Effector memory CD4-positive, alpha-beta T cell (primary cell): ENCODE measurements at regions not wholly inside any gene's neighbourhood (a gene's known extent, or its start where the extent isn't known, plus 50 kb on each side); places are given as distances from the start of the nearest gene placed in this dataset.

Source experiments
- DNase-seq, 3 donors: peaks; one replicate each; pipeline ENCODE4 v3.0.0-alpha.2; 2020
- H3K27ac ChIP-seq: 2 replicates; pipeline ENCODE4 v1.7.0; 2013; ENCODE audit warnings: mild to moderate bottlenecking, low read length, moderate library complexity; ENCODE audit not compliant: insufficient read depth, poor library complexity, severe bottlenecking
- H3K27me3 ChIP-seq: replicated peaks from 2 replicates; pipeline ENCODE4 v1.7.0; 2013; ENCODE audit warnings: mild to moderate bottlenecking, low read length; ENCODE audit not compliant: insufficient read depth, control insufficient read depth, poor library complexity, severe bottlenecking
- H3K36me3 ChIP-seq: 2 replicates; pipeline ENCODE4 v1.7.0; 2013; ENCODE audit warnings: mild to moderate bottlenecking, low read length, moderate library complexity; ENCODE audit not compliant: control insufficient read depth, insufficient read depth
- H3K4me1 ChIP-seq: 2 replicates; pipeline ENCODE4 v1.7.0; 2013; ENCODE audit warnings: low read length, mild to moderate bottlenecking; ENCODE audit not compliant: control insufficient read depth, insufficient read depth, poor library complexity, severe bottlenecking
- H3K4me3 ChIP-seq: 2 replicates; pipeline ENCODE4 v1.7.0; 2013; ENCODE audit warnings: low read length, low read depth, mild to moderate bottlenecking; ENCODE audit not compliant: insufficient read depth, poor library complexity, severe bottlenecking
- H3K9me3 ChIP-seq: 2 replicates; pipeline ENCODE4 v1.7.0; 2013; ENCODE audit warnings: mild to moderate bottlenecking, low read length, moderate library complexity; ENCODE audit not compliant: control insufficient read depth

DNA sequence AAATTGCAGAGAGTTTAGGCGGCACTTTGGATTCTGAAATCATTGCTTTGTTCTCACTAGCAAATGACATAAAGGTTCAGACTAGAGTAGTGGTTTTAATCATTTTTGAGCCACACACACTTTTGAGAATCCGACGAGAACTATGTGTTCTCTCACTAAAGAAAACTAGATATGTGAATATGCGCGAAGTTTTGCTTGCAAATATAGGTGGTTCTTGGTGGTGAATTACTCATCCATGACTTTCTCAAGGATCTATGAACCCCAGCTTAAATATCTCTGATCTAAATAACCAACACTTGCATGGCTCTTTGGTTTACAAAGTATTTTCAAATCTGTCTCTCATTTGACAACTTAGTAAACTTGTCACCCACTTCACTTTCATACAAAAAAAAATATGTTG, 54.8 kb downstream of the NOG start:
- Histone ChIP-seq H3K27me3 (no peaks in the 10 kb centered on the region), H3K4me3 (no peak overlapping the region), H3K4me1 (no peaks in the 10 kb centered on the region), H3K27ac (no peak overlapping the region), H3K9me3 (no peaks in the 10 kb centered on the region), H3K36me3 (no peaks in the 10 kb centered on the region)
- no peak for DNase-seq

DNA sequence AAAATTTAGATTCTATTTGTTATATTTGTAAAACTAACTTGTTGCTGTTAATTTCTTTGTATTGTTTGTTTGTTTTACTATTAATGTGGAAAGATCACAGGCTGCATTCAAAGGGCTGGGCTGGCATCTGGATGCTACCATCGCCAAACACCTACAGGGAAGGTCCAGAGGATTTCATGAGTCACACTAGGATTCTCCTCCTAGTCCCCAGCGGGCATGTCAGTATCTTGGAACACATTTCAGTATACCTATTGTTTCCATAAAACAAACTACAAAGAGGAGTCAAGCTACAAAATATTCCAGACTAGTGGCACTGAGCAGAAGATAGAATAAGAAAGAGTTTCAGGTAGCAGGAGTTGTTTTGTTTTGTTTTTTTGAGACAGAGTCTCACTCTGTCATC, 55.3 kb downstream of the NOG start:
- H3K27me3 ChIP-seq: no peaks in the 10 kb centered on the region
- no peak overlapping the region for H3K4me3 ChIP-seq
- H3K4me1 ChIP-seq: no peaks in the 10 kb centered on the region
- H3K9me3 ChIP-seq: no peaks in the 10 kb centered on the region
- H3K27ac ChIP-seq: no peak overlapping the region
- no peak for DNase-seq
- no peaks in the 10 kb centered on the region for H3K36me3 ChIP-seq

DNA sequence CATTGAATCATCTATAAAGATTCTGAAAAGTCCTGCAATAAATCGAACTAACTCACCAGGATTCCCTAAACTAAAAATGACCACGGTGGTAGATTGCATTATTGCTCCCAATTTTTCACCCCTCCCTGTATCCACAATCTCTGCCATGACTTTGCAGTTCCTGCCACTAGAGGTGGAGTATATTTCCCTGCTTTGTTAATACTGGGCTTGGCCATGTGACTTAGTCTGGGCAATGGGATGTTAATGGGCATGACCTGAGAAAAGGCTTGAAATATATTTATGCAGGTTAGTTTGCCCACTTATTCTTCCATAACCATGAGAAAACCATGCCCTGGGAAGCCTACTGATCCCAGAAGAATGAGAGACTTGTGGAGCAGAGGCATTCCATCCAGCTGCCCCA, 59.1 kb downstream of the NOG start:
- Histone ChIP-seq H3K4me1 (no peaks in the 10 kb centered on the region), H3K9me3 (no peaks in the 10 kb centered on the region), H3K27ac (no peak overlapping the region), H3K4me3 (no peak overlapping the region), H3K27me3 (no peaks in the 10 kb centered on the region), H3K36me3 (no peaks in the 10 kb centered on the region)
- DNase-seq: no peak

DNA sequence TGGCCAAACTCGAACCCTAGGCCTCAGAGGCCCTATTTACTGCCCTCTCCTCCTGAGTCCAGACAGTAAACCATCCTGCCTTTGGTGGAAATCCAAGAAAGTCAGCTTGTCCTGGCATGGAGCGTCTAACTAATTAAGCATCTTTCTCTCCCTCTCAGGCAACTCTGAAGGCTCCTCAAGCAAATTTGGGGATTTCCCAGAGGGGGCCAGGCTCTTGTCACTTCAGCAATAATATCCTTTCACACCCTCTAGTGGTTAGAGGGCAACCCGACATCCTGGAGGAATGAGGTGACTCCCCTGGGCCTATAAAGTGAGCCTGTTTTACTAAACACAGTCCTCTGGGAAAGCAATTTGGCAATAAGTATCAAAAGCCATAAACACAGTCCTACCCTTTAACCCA, 60.4 kb downstream of the NOG start:
- H3K4me1 ChIP-seq: no peaks in the 10 kb centered on the region
- no peaks in the 10 kb centered on the region for H3K36me3 ChIP-seq
- H3K27me3 ChIP-seq: no peaks in the 10 kb centered on the region
- no peak overlapping the region for H3K27ac ChIP-seq
- no peak overlapping the region for H3K4me3 ChIP-seq
- peak in 2 of 3 donors; percentile 3 to 13 for DNase-seq
- no peaks in the 10 kb centered on the region for H3K9me3 ChIP-seq

DNA sequence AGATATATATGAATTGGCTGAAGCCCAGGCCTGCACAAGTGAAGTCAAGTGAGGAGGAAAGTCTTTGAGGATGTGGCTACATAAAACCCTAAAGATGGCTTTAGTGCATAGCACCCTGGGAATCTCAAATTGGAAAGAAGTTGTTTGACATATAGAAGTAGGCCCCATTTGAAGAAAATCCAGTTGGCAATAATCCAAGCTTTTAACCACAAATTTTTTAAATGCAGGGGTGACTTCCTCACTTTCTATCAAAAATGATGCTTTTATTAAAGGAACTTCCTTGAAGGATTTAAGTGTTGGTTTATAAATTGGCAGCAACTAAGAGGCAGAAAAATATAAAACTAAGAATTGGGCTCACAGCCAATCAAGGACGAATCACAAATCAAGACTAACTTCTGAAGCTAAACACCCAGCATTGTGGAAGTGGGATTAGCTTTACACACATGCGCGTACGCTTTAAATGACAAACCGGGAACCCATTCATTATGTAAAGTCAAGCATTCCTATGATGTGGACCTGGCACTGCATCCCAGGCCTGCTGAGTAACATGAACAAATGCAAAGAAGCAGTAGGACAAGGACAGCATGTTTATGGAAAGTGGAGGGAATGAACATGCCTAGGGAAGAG, 63.3 kb downstream of the NOG start:
- Histone ChIP-seq H3K27ac (no peak overlapping the region), H3K27me3 (no peaks in the 10 kb centered on the region), H3K4me3 (no peak overlapping the region), H3K4me1 (no peaks in the 10 kb centered on the region), H3K36me3 (no peaks in the 10 kb centered on the region), H3K9me3 (no peaks in the 10 kb centered on the region)
- no peak for DNase-seq

DNA sequence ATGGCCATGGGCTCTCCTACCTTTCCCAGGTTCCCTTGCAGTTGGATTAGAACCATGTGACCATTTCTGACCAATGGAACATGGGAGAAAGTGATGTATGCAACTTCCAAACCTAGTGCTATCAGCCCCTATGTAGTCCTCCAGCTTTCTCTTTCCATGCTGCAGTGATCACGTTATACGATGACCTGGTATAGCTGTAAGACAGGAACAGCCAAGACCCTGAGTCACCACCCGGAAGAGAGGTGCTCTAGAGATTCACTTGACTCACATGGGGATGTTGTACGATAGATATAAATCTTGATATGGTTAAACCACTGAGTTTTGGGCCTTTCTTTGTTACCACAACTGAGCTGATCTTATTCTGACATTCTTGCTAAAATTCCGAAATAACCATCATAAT, 65.1 kb downstream of the NOG start:
- Histone ChIP-seq H3K4me3 (no peak overlapping the region), H3K27ac (no peak overlapping the region), H3K4me1 (no peaks in the 10 kb centered on the region), H3K27me3 (no peaks in the 10 kb centered on the region), H3K9me3 (no peaks in the 10 kb centered on the region), H3K36me3 (no peaks in the 10 kb centered on the region)
- no peak for DNase-seq

DNA sequence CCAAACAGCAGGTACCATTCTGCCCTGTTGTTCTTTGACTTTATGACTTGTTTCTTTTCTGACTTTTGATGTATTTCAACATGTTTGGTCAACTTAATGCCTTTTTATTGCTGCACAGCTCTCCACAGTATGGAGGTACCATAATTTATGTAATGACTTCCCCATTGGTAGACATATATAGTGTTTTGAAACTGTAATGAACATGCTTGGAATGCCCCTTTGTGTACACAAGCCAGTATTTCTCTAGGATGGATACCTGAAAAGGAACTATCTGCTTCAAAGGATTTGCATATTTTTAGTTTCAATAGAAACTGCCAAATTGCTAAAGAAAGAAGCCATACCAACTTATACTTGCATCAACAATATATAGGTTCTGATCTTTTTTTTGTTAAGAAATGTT, 66.1 kb downstream of the NOG start:
- no peaks in the 10 kb centered on the region for H3K4me1 ChIP-seq
- H3K36me3 ChIP-seq: no peaks in the 10 kb centered on the region
- no peak overlapping the region for H3K4me3 ChIP-seq
- H3K27ac ChIP-seq: no peak overlapping the region
- H3K27me3 ChIP-seq: no peaks in the 10 kb centered on the region
- H3K9me3 ChIP-seq: no peaks in the 10 kb centered on the region
- DNase-seq: no peak

DNA sequence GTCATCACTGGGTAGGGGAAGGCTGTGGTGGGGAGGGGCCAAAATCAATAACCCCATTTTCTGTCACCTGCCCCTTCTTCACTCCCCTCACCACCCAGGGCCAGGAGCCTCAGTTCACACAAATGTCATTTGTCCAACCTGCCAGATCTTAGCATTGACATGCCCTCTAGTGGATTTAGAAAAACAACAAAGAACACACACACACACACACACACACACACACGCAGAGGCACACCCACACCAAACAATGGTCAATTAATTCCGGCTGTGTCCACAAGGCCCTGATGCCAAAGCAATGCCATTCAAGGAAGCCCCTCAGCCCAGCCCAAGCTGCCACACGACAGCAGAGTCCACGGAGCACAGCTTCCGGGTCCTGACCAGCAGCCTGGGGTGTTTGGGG, 68.4 kb downstream of the NOG start:
- Histone ChIP-seq H3K27me3 (no peaks in the 10 kb centered on the region), H3K36me3 (no peaks in the 10 kb centered on the region)
- no peak for DNase-seq

DNA sequence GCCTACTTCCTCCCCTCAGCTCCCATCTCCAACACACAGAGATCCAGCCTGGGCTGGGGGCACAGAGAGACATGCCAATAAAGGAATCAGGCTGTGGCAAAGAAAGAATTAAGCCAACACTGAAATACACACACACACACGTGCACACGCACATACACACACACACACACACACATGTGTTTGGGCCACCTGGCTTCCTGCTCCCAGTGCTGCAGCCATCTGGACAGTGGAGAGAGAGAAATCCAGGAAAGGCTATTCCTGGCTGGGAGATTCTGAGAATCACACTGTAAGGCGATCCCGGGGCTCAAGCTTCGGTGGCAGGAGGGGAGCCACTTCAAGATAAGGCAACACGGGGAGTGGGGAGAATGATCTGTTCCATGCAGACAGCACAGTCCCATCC, 72.4 kb downstream of the NOG start:
- no peak for DNase-seq
- Histone ChIP-seq H3K36me3 (no peaks in the 10 kb centered on the region), H3K4me1 (no peaks in the 10 kb centered on the region), H3K9me3 (no peaks in the 10 kb centered on the region), H3K4me3 (no peak overlapping the region), H3K27me3 (no peaks in the 10 kb centered on the region), H3K27ac (no peak overlapping the region)

More for the DNA sequence above, 68.4 kb downstream of the NOG start:
- Histone ChIP-seq H3K4me3 (no peak overlapping the region), H3K4me1 (no peaks in the 10 kb centered on the region), H3K27ac (no peak overlapping the region), H3K9me3 (no peaks in the 10 kb centered on the region)

DNA sequence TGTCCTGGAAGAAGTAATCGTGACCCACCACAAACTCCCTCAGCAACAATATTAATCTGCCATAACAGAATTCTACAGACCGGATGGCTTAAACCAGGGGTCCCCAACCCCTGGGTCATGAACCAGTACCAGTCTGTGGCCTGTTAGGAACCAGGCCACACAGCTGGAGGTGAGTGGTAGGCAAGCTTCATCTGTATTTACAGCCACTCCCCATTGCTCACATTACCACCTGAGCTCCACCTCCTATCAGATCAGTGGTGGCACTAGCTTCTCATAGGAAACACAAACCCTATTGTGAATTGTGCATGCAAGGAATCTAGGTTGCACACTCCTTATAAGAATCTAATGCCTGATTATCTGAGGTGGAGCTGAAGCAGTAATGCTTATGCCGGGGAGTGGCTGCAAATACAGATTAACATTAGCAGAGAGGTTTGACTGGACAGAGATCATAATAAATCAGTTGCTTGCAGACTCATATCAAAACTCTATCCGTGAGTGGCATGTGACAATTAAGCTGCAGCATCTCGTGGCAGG, 74.5 kb downstream of the NOG start:
- Histone ChIP-seq H3K4me1 (no peaks in the 10 kb centered on the region), H3K27me3 (no peaks in the 10 kb centered on the region), H3K36me3 (no peaks in the 10 kb centered on the region), H3K9me3 (no peaks in the 10 kb centered on the region), H3K4me3 (no peak overlapping the region), H3K27ac (no peak overlapping the region)
- no peak for DNase-seq
